AG09309 (cell line): ENCODE measurements at regions not wholly inside any gene's neighbourhood (a gene's known extent, or its start where the extent isn't known, plus 50 kb on each side); places are given as distances from the start of the nearest gene placed in this dataset.

Experiments used
- DNase-seq: peaks from one replicate; pipeline ENCODE4 v3.0.0-alpha.2; 2010; ENCODE audit warnings: low read depth
- H3K4me3 ChIP-seq: 2 replicates; pipeline ENCODE4 v1.5.1; 2011; ENCODE audit warnings: mild to moderate bottlenecking, low read depth, low read length, moderate library complexity; ENCODE audit not compliant: control insufficient read depth
- TF ChIP-seq, protein P1 (sequence below): IDR thresholded peaks from 2 replicates; pipeline ENCODE4 v1.5.1; 2011; ENCODE audit warnings: mild to moderate bottlenecking, low read depth, low read length, inconsistent platforms; ENCODE audit not compliant: insufficient read depth, control insufficient read depth; ENCODE audit errors: missing control alignments

DNA sequence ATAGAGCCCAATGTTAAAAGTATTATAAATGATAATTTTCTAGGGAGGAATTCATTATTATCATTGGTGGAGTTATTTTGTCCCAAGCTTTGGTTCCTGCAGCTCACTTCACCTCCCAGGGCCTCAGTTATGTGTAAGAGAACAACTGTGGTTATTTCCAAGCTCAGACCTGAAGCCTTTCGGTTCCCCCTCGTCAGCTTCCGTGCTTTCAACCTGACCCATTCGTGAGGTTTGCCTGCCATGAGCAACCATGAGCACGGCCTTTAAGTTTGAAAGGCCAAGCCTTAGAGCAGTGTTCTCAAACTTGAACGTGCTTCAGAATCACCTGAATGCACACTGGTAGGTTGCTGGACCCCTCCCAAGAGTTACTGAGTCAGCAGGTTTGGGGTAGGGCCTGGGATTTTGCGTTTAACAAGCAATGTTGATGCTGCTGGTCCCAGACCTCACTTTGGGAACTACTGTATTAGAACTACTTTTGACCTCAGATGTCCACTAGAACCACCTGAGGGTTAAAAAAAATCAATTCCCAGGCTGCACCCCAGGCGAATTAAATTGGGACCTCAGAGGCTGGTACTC, 133.0 kb upstream of the PRMT8 start:
- no peak overlapping the region for H3K4me3 ChIP-seq
- DNase-seq, result no peak
- TF ChIP-seq, protein P1, sequence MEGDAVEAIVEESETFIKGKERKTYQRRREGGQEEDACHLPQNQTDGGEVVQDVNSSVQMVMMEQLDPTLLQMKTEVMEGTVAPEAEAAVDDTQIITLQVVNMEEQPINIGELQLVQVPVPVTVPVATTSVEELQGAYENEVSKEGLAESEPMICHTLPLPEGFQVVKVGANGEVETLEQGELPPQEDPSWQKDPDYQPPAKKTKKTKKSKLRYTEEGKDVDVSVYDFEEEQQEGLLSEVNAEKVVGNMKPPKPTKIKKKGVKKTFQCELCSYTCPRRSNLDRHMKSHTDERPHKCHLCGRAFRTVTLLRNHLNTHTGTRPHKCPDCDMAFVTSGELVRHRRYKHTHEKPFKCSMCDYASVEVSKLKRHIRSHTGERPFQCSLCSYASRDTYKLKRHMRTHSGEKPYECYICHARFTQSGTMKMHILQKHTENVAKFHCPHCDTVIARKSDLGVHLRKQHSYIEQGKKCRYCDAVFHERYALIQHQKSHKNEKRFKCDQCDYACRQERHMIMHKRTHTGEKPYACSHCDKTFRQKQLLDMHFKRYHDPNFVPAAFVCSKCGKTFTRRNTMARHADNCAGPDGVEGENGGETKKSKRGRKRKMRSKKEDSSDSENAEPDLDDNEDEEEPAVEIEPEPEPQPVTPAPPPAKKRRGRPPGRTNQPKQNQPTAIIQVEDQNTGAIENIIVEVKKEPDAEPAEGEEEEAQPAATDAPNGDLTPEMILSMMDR, result no peak

DNA sequence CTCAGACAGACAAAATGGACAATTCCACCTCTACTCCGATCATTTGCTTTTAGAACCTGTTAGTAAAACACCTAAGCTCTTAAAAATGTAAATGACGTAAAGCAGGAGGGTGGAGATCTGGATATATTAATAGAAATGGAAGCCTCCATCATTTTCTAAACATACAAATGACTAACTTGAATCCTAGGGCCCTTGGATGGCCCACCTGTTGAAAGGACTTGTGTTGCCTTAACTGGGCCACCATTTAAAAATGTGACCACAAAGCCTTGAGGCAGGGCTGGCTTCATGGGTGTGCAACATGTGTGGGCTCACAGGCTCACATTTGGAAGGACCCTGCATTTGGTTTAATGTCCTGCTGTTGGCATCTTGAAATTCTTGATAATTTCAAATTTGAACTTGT, 131.5 kb upstream of the PRMT8 start:
- TF ChIP-seq, protein P1, result no peak
- DNase-seq, result no peak
- H3K4me3 ChIP-seq, result no peak overlapping the region

DNA sequence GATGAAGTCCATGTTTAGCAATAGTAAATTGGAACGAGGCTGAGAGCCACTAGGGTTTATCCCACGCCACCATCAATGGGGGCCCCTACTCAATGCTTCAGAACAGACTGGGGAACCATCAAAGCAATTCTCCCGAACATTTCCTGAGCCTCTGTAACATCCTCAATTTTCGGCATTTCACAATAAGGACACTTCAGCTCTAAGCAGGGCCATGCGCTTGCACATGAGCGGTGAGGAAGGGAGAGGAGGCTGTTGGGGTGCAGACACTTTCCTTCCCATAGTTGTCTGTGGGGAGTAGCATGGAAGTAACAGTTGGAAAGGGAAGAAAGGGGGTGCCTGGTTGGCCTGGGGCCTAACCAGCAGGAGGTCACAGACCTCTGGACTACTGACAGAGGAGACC, 129.9 kb upstream of the PRMT8 start:
- no peak for DNase-seq
- TF ChIP-seq, protein P1, result no peak
- H3K4me3 ChIP-seq, result no peak overlapping the region

DNA sequence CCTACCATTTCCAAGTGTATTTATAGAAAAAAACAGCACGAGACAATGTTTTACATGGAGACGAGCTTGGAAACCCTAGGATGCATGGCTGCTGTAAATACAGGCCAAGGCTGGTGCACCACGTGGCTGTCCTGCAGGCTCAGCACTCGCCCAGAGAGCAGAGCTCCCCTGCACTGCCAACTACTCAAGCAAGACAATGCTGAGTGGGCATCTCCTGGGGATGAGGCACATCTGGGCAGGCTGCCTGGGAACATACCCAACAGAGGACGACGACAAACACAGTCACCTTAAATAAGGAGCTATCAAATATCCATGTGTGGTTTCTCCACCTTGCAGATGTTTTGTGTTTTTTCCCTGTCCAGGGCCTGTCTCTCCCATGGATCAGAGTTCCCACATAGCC, 128.3 kb upstream of the PRMT8 start:
- no peak overlapping the region for H3K4me3 ChIP-seq

DNA sequence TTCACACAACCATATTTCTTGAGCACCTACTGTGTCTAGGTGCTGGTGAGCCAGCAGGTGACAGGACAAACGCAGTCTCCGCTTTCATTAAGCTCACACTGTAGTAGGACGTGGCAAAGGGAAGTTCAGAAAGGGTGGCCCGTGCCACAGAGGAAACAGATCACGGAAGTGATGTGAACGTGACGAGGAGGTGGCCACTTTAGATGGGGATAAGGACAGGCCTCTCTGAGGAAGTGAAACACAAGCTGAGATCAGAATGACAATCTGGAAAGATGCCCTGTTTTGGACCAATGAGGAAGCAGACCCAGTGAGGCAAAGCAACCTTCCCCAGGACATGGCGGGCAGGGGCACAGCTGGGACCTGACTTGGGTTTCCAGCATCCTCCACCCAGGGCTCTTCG, 127.4 kb upstream of the PRMT8 start:
- TF ChIP-seq, protein P1, result no peak
- H3K4me3 ChIP-seq, result no peak overlapping the region
- DNase-seq, result no peak

More for the DNA sequence above, 128.3 kb upstream of the PRMT8 start:
- TF ChIP-seq, protein P1, result no peak
- DNase-seq, result no peak

DNA sequence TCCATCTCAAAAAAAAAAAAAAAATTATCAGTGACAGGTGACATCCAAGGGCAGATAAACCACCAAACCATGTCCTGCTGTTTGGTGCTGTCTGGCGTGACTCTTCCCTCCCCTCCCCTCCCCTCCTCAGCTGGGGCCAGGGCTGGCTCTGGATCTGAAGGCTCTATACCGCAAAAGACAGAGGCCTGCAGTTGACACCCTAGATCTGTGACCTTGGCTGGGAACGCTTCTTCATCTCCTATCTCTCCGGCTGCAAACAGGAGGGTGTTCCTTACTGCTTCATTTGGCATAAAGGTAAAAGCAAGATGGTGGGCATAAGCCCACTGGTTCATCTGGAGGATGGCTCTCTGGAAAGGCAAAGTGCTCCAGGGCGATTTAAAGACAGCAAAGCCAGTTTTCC, 126.8 kb upstream of the PRMT8 start:
- no peak overlapping the region for H3K4me3 ChIP-seq
- no peak for DNase-seq
- TF ChIP-seq, protein P1, result no peak
